B cell (primary cell): ENCODE measurements at regions not wholly inside any gene's neighbourhood (a gene's known extent, or its start where the extent isn't known, plus 50 kb on each side); places are given as distances from the start of the nearest gene placed in this dataset.

Experiments used
- ATAC-seq: fragments of 200-7000 bp; cut with Tn5 transposase; one replicate; pipeline ENCODE4 v1.10.0; 2021; ENCODE audit warnings: low read depth, mild to moderate bottlenecking, moderate number of reproducible peaks, moderate library complexity
- CTCF ChIA-PET: fragments of 350-600 bp; sonication (Branson Sonifier 250); formaldehyde crosslinking; loops from one replicate; lab custom pipeline; 2021; ENCODE audit warnings: antibody characterized with exemption, inconsistent platforms; lab: Charles Lee
- POLR2A ChIA-PET: fragments of 350-600 bp; sonication (Branson Sonifier 250); formaldehyde crosslinking; loops from one replicate; lab custom pipeline; 2021; ENCODE audit warnings: antibody characterized with exemption; lab: Charles Lee
- DNase-seq: peaks from one replicate; pipeline ENCODE4 v3.0.0; 2013
- H2AFZ ChIP-seq: 2 replicates; pipeline ENCODE4 v1.6.1; 2012; ENCODE audit warnings: mild to moderate bottlenecking, low read depth, low read length; ENCODE audit not compliant: insufficient read depth, poor library complexity, severe bottlenecking
- H3K27ac ChIP-seq, 2 donors: 1 replicate in 1 of 2; 2 replicates in 1 of 2; pipeline ENCODE4 v1.5.1; 2012 to 2013; ENCODE audit warnings: low read length in 2 of 2, mild to moderate bottlenecking in 2 of 2, moderate library complexity in 1 of 2
- H3K27me3 ChIP-seq, 4 experiments: fragments of 200-600 bp in 1 of 4; sonication (generic) in 1 of 4; replicated peaks in 1 of 4; 1 replicate in 2 of 4; 2 replicates in 2 of 4; pipeline versions ENCODE4 v1.6.1 to v1.7.0; 2013 to 2016; ENCODE audit warnings: low read length in 3 of 4, mild to moderate bottlenecking in 2 of 4, mixed read lengths in 1 of 4, moderate library complexity in 1 of 4; ENCODE audit not compliant: insufficient read depth in 4 of 4, control insufficient read depth in 3 of 4; ENCODE audit errors: control extremely low read depth in 1 of 4
- H3K36me3 ChIP-seq, 2 experiments: replicated peaks in 1 of 2; 1 replicate in 1 of 2; 2 replicates in 1 of 2; pipeline versions ENCODE4 v1.6.1 to v1.7.1; 2013; ENCODE audit warnings: low read length in 1 of 2; ENCODE audit not compliant: insufficient read depth in 2 of 2, control insufficient read depth in 1 of 2; ENCODE audit errors: control extremely low read depth in 1 of 2, extremely low read depth in 1 of 2
- H3K4me1 ChIP-seq, 2 donors: fragments of 200-600 bp in 1 of 2; sonication (generic) in 1 of 2; 1 replicate in 1 of 2; 2 replicates in 1 of 2; pipeline versions ENCODE4 v1.5.1 to v1.6.1; 2013 to 2017; ENCODE audit warnings: low read length in 2 of 2; ENCODE audit not compliant: control insufficient read depth in 2 of 2, insufficient read depth in 2 of 2
- H3K4me2 ChIP-seq: replicated peaks from 2 replicates; pipeline ENCODE3; 2012; ENCODE audit warnings: mild to moderate bottlenecking, low read depth, low read length; ENCODE audit not compliant: poor library complexity, severe bottlenecking
- H3K4me3 ChIP-seq, 5 experiments: fragments of 200-600 bp in 1 of 5; sonication (generic) in 1 of 5; 1 replicate in 3 of 5; 2 replicates in 2 of 5; pipeline versions ENCODE4 v1.5.1 to v1.7.0; 2011 to 2016; ENCODE audit warnings: low read length in 4 of 5, mild to moderate bottlenecking in 4 of 5, low read depth in 2 of 5, control low read depth in 1 of 5, moderate library complexity in 1 of 5; ENCODE audit not compliant: insufficient read depth in 1 of 5; ENCODE audit errors: control extremely low read depth in 1 of 5, extremely low read depth in 1 of 5
- H3K79me2 ChIP-seq: fragments of 200-600 bp; sonication (generic); one replicate; pipeline ENCODE4 v1.6.0; 2016; ENCODE audit warnings: low read length; ENCODE audit not compliant: control insufficient read depth, insufficient read depth
- H3K9ac ChIP-seq: fragments of 200-600 bp; sonication (generic); 2 replicates; pipeline ENCODE4 v1.6.1; 2017; ENCODE audit warnings: mild to moderate bottlenecking, low read length, moderate library complexity
- H3K9me3 ChIP-seq, 3 donors: one replicate each; pipeline versions ENCODE4 v1.6.1 to v1.7.1; 2013; ENCODE audit warnings: low read length in 2 of 3; ENCODE audit not compliant: control insufficient read depth in 2 of 3, insufficient read depth in 1 of 3; ENCODE audit errors: control extremely low read depth in 1 of 3
- H4K20me1 ChIP-seq: 2 replicates; pipeline ENCODE4 v1.6.0; 2012; ENCODE audit warnings: mild to moderate bottlenecking, low read length; ENCODE audit not compliant: insufficient read depth, control insufficient read depth, poor library complexity, severe bottlenecking
- H3K27ac Mint-ChIP-seq: one replicate; pipeline ENCODE4 v1.8.0; 2021; ENCODE audit warnings: mixed read lengths
- H3K27me3 Mint-ChIP-seq: one replicate; pipeline ENCODE4 v1.8.0; 2021; ENCODE audit warnings: mixed read lengths
- H3K4me1 Mint-ChIP-seq: one replicate; pipeline ENCODE4 v1.8.0; 2021; ENCODE audit warnings: mixed read lengths
- H3K4me3 Mint-ChIP-seq: one replicate; pipeline ENCODE4 v1.8.0; 2021; ENCODE audit warnings: mixed read lengths
- H3K9me3 Mint-ChIP-seq: one replicate; pipeline ENCODE4 v1.8.0; 2022; ENCODE audit warnings: mixed read lengths; ENCODE audit not compliant: insufficient read depth
- CTCF ChIP-seq: fragments of 200-600 bp; IDR thresholded peaks from one replicate; pipeline ENCODE4 v1.8.0; 2022; ENCODE audit warnings: antibody characterized with exemption, mild to moderate bottlenecking
- EZH2 ChIP-seq: IDR thresholded peaks from 2 replicates; pipeline ENCODE4 v1.6.1; 2012; ENCODE audit warnings: borderline replicate concordance, low read depth, mild to moderate bottlenecking, moderate library complexity, low read length; ENCODE audit not compliant: insufficient read depth, poor library complexity, severe bottlenecking
- WGBS: methylation state at CpG from one replicate; pipeline ENCODE4 v1.1.5; 2013; ENCODE audit warnings: missing lambda C conversion rate; ENCODE audit not compliant: insufficient coverage; 5-methylcytosine and 5-hydroxymethylcytosine counted together
- intact Hi-C: fragments of 100-400 bp; cut with micrococcal nuclease; formaldehyde crosslinking; loops from one replicate; pipeline ENCODE4 v1.10.0; 2022

DNA sequence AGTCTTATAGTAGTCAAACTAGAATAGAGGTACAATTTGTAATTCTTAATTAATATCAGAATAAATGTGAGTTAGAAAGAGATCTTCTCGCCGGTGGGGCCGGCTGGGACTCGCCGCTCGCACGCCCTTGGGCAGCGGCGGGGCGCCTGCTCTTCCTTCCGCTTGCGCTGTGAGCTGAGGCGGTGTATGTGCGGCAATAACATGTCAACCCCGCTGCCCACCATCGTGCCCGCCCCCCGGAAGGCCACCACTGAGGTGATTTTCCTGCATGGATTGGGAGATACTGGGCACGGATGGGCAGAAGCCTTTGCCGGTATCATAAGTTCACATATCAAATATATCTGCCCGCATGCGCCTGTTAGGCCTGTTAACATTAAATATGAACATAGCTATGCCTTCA lies 123.7 kb upstream of the OGFRL1 start:
- no peak for ATAC-seq
- H3K36me3 ChIP-seq: no peaks in the 10 kb centered on the region
- H4K20me1 ChIP-seq: no peaks in the 10 kb centered on the region
- no peaks in the 10 kb centered on the region for H3K4me1 Mint-ChIP-seq
- no peak overlapping the region for H3K4me3 ChIP-seq
- DNase-seq: no peak
- H3K4me3 Mint-ChIP-seq: no peak overlapping the region
- no peaks in the 10 kb centered on the region for H3K27me3 Mint-ChIP-seq
- TF ChIP-seq EZH2 (no peak), CTCF (no peak)
- no peaks in the 10 kb centered on the region for H3K27me3 ChIP-seq
- H3K27ac ChIP-seq: no peak overlapping the region
- ChIA-PET CTCF (no interaction called here), POLR2A (no interaction called here)
- no peaks in the 10 kb centered on the region for H3K79me2 ChIP-seq
- H3K4me2 ChIP-seq: no peak overlapping the region
- no peak overlapping the region for H2AFZ ChIP-seq
- intact Hi-C loops: no loop called here
- no peaks in the 10 kb centered on the region for H3K9me3 Mint-ChIP-seq
- no peak overlapping the region for H3K27ac Mint-ChIP-seq
- no peak overlapping the region for H3K9ac ChIP-seq
- no peaks in the 10 kb centered on the region for H3K9me3 ChIP-seq
- no peaks in the 10 kb centered on the region for H3K4me1 ChIP-seq
- WGBS: 97% methylated on average over 14 of the region's 22 CpGs

- H2AFZ ChIP-seq: no peak overlapping the region
- no peak for ATAC-seq
- no peaks in the 10 kb centered on the region for H3K4me1 ChIP-seq
- no peaks in the 10 kb centered on the region for H3K36me3 ChIP-seq
- no peak overlapping the region for H3K4me3 ChIP-seq
- Mint-ChIP-seq H3K27ac (no peak overlapping the region), H3K9me3 (no peaks in the 10 kb centered on the region), H3K27me3 (peaks cover under 1% of the 10 kb centered on the region), H3K4me1 (no peaks in the 10 kb centered on the region), H3K4me3 (no peak overlapping the region)
- H3K27ac ChIP-seq: no peak overlapping the region
- 100% methylated on average over 1 of the region's 1 CpG for WGBS
- H3K9me3 ChIP-seq: no peaks in the 10 kb centered on the region
- no peaks in the 10 kb centered on the region for H3K79me2 ChIP-seq
- no peaks in the 10 kb centered on the region for H4K20me1 ChIP-seq
- DNase-seq: no peak
- ChIA-PET CTCF (no interaction called here), POLR2A (no interaction called here)
- H3K9ac ChIP-seq: no peak overlapping the region
- TF ChIP-seq EZH2 (no peak), CTCF (no peak)
- H3K27me3 ChIP-seq: no peaks in the 10 kb centered on the region
- intact Hi-C loops: no loop called here
- H3K4me2 ChIP-seq: no peak overlapping the region
Observed at GRCh38 chr6:71168233-71168765, 120.3 kb upstream of the OGFRL1 start.
